Renal cortex interstitium (tissue), 11 donors: ENCODE measurements at regions not wholly inside any gene's neighbourhood (a gene's known extent, or its start where the extent isn't known, plus 50 kb on each side); places are given as distances from the start of the nearest gene placed in this dataset.

Experiments used
- DNase-seq, 11 donors: peaks; one replicate each; pipeline ENCODE4 v3.0.0-alpha.2; 2013; ENCODE audit warnings: low read depth in 9 of 11, low spot score in 4 of 11; ENCODE audit errors: extremely low read depth in 1 of 11

GRCh38 chr14:30786701-30787100, 87.7 kb upstream of the COCH start:
- DNase-seq: no peak

GRCh38 chr14:30790827-30791226, 83.5 kb upstream of the COCH start:
- no peak for DNase-seq

GRCh38 chr14:30791522-30792351, 82.6 kb upstream of the COCH start:
- no peak for DNase-seq

GRCh38 chr14:30796707-30797106, 77.7 kb upstream of the COCH start:
- DNase-seq: no peak

- DNase-seq: no peak
Measured at GRCh38 chr14:30798516-30798915, 75.8 kb upstream of the COCH start.

- no peak for DNase-seq
Measured at GRCh38 chr14:30798961-30799360, 75.4 kb upstream of the COCH start.

- DNase-seq: no peak
Measured at GRCh38 chr14:30799933-30800332, 74.4 kb upstream of the COCH start.

- DNase-seq: peak in 1 of 11 donors; percentile 14
Measured at GRCh38 chr14:30803185-30803584, 71.2 kb upstream of the COCH start.

- DNase-seq: no peak
Measured at GRCh38 chr14:30805284-30805683, 69.1 kb upstream of the COCH start.

GRCh38 chr14:30808576-30808975, 65.8 kb upstream of the COCH start:
- no peak for DNase-seq

- DNase-seq: no peak
Measured at GRCh38 chr14:30813216-30813615, 61.1 kb upstream of the COCH start.

GRCh38 chr14:30820674-30821073, 53.7 kb upstream of the COCH start:
- DNase-seq: no peak

GRCh38 chr14:30822080-30822571, 52.2 kb upstream of the COCH start:
- no peak for DNase-seq
